ENCODE measurements at regions not wholly inside any gene's neighbourhood (a gene's known extent, or its start where the extent isn't known, plus 50 kb on each side); places are given as distances from the start of the nearest gene placed in this dataset.
"Not testable (repeated sequence)": the region's sequence is repeated elsewhere in the genome, so short reads cannot be mapped to it uniquely, and the experiment has no call there.

GRCh38 chr3:181183057-181183456, 193.5 kb upstream of the DNAJC19 start:
- not testable (repeated sequence) for H2AFZ ChIP-seq; H3K27ac Mint-ChIP-seq; H3K9me2 ChIP-seq (ENCODE audit: insufficient read depth); H3K4me3 Mint-ChIP-seq; H3K27me3 Mint-ChIP-seq (ENCODE audit: insufficient read depth, low read depth, poor library complexity); H3K4me2 ChIP-seq; H3F3A ChIP-seq (replicated peaks; ENCODE audit: low read depth); H3K27me3 ChIP-seq (ENCODE audit: insufficient read depth); DNase-seq (ENCODE audit: low spot score); H3K36me3 ChIP-seq (ENCODE audit: insufficient read depth); ATAC-seq; H3K79me2 ChIP-seq (replicated peaks; ENCODE audit: insufficient read depth); H3K4me1 ChIP-seq (ENCODE audit: insufficient read depth); H3K27ac ChIP-seq (ENCODE audit: low read depth); H3K9me3 Mint-ChIP-seq; H3K4me3 ChIP-seq; H3K36me3 Mint-ChIP-seq (ENCODE audit: low read depth); H4K20me1 ChIP-seq (replicated peaks; ENCODE audit: insufficient read depth); H3K4me1 Mint-ChIP-seq

GRCh38 chr3:181178991-181179390, 189.5 kb upstream of the DNAJC19 start:
- DNase-seq (ENCODE audit: low spot score) = no peak
- no peaks in the 10 kb centered on the region for H3K79me2 ChIP-seq (replicated peaks; ENCODE audit: insufficient read depth)
- H3K4me1 ChIP-seq (ENCODE audit: insufficient read depth) = peaks cover 5% of the 10 kb centered on the region; the same call in 1 of the 2 replicates
- TF ChIP-seq CREB1 (CRISPR knock-in tag; IDR thresholded peaks at IDR 0.05; ENCODE audit: low read depth) = no peak
- no peak for TF ChIP-seq EZH2 (IDR thresholded peaks at IDR 0.05; ENCODE audit: low read depth, unreplicated experiment)
- no peak for TF ChIP-seq NANOG (IDR thresholded peaks at IDR 0.05; ENCODE audit: borderline replicate concordance)
- no peak for TF ChIP-seq REST (IDR thresholded peaks at IDR 0.05; ENCODE audit: unreplicated experiment)
- no peak for TF ChIP-seq ZNF462 (CRISPR knock-in tag; IDR thresholded peaks at IDR 0.05)
- TF ChIP-seq POLR2AphosphoS5 (IDR thresholded peaks at IDR 0.05; ENCODE audit: low read depth) = no peak
- no peak for TF ChIP-seq STAT1 (IDR thresholded peaks at IDR 0.05; ENCODE audit: unreplicated experiment)
- TF ChIP-seq ZNF114 (CRISPR knock-in tag; IDR thresholded peaks at IDR 0.05) = no peak
- no peak for TF ChIP-seq ETS1 (IDR thresholded peaks at IDR 0.05)
- TF ChIP-seq JUNB (IDR thresholded peaks at IDR 0.05; ENCODE audit: unreplicated experiment) = no peak
- no peak for TF ChIP-seq EZH2phosphoT487 (IDR thresholded peaks at IDR 0.05; ENCODE audit: unreplicated experiment)
- TF ChIP-seq ZNF331 (CRISPR knock-in tag; IDR thresholded peaks at IDR 0.05; ENCODE audit: low read depth) = no peak

More at GRCh38 chr3:181178991-181179390, 189.5 kb upstream of the DNAJC19 start:
- Mint-ChIP-seq H3K4me3 (no peak overlapping the region), H3K27ac (no peak overlapping the region), H3K36me3 (ENCODE audit: low read depth) (no peaks in the 10 kb centered on the region; the same call in 2 of the 3 replicates), H3K27me3 (ENCODE audit: insufficient read depth, low read depth, poor library complexity) (no peaks in the 10 kb centered on the region), H3K4me1 (peaks cover 14% of the 10 kb centered on the region), H3K9me3 (no peaks in the 10 kb centered on the region; the same call in 2 of the 3 replicates)
- Histone ChIP-seq H3K9me2 (ENCODE audit: insufficient read depth) (no peaks in the 10 kb centered on the region), H3K4me3 (no peak overlapping the region), H4K20me1 (replicated peaks; ENCODE audit: insufficient read depth) (no peaks in the 10 kb centered on the region), H3K36me3 (ENCODE audit: insufficient read depth) (no peaks in the 10 kb centered on the region), H2AFZ (no peak overlapping the region), H3K4me2 (no peak overlapping the region), H3K27me3 (ENCODE audit: insufficient read depth) (no peaks in the 10 kb centered on the region), H3F3A (replicated peaks; ENCODE audit: low read depth) (no peaks in the 10 kb centered on the region), H3K27ac (ENCODE audit: low read depth) (no peak overlapping the region)
- no peak for ATAC-seq

All from GM23338 (cell line).